GM10266 (cell line): ENCODE measurements at regions not wholly inside any gene's neighbourhood (a gene's known extent, or its start where the extent isn't known, plus 50 kb on each side); places are given as distances from the start of the nearest gene placed in this dataset.

Experiments
- DNase-seq: peaks from one replicate; pipeline ENCODE4 v3.0.0; 2012; ENCODE audit errors: extremely low spot score
- CTCF ChIP-seq: IDR thresholded peaks from 2 replicates; pipeline ENCODE4 v1.5.1; 2012; ENCODE audit warnings: mild to moderate bottlenecking, low read depth; ENCODE audit not compliant: control insufficient read depth, insufficient read depth; ENCODE audit errors: missing control alignments

- DNase-seq, result no peak
- TF ChIP-seq CTCF, result no peak
Observed at GRCh38 chr2:42849311-42849710, 56.9 kb upstream of the HAAO start.

- DNase-seq, result no peak
- no peak for TF ChIP-seq CTCF
Observed at GRCh38 chr2:42848726-42849290, 56.4 kb upstream of the HAAO start.

- DNase-seq, result no peak
- no peak for TF ChIP-seq CTCF
Observed at GRCh38 chr2:42848265-42848664, 55.9 kb upstream of the HAAO start.

GRCh38 chr2:42847596-42848151, 55.3 kb upstream of the HAAO start:
- no peak for TF ChIP-seq CTCF
- no peak for DNase-seq

GRCh38 chr2:42846932-42847595, 54.7 kb upstream of the HAAO start:
- no peak for TF ChIP-seq CTCF
- DNase-seq, result no peak

- DNase-seq, result no peak
- no peak for TF ChIP-seq CTCF
Observed at GRCh38 chr2:42846026-42846425, 53.6 kb upstream of the HAAO start.
